ENCODE measurements at regions not wholly inside any gene's neighbourhood (a gene's known extent, or its start where the extent isn't known, plus 50 kb on each side); places are given as distances from the start of the nearest gene placed in this dataset.

- TF ChIP-seq CTCF (IDR thresholded peaks at IDR 0.05; ENCODE audit: poor library complexity) (no peak), EZH2 (IDR thresholded peaks at IDR 0.05; ENCODE audit: borderline replicate concordance) (no peak)
Measured at GRCh38 chr4:132619968-132620367, 529.1 kb upstream of the PCDH10 start.
